Activated CD4-positive, alpha-beta T cell treated with anti-CD3 and anti-CD28 coated beads, Interleukin-2, amount 50 U/mL, for 1 hour (primary cell): ENCODE measurements at regions not wholly inside any gene's neighbourhood (a gene's known extent, or its start where the extent isn't known, plus 50 kb on each side); places are given as distances from the start of the nearest gene placed in this dataset.
"Not testable (repeated sequence)": the region's sequence is repeated elsewhere in the genome, so short reads cannot be mapped to it uniquely, and the experiment has no call there.

ENCODE experiments used
- DNase-seq: peaks from one replicate; pipeline ENCODE4 v3.0.0-alpha.2; 2020

GRCh38 chr16:52725461-52725860 lies 178.5 kb upstream of the TOX3 start:
- DNase-seq = no peak

- DNase-seq = no peak
Observed at GRCh38 chr16:52725043-52725442, 178.1 kb upstream of the TOX3 start.

- no peak for DNase-seq
Observed at GRCh38 chr16:52721331-52721730, 174.4 kb upstream of the TOX3 start.

- DNase-seq = no peak
Observed at GRCh38 chr16:52718046-52718445, 171.1 kb upstream of the TOX3 start.

- no peak for DNase-seq
Observed at GRCh38 chr16:52713740-52714139, 166.8 kb upstream of the TOX3 start.

GRCh38 chr16:52709306-52709705 lies 162.4 kb upstream of the TOX3 start:
- DNase-seq = no peak

- no peak for DNase-seq
Observed at GRCh38 chr16:52708476-52708875, 161.5 kb upstream of the TOX3 start.

GRCh38 chr16:52707676-52708337 lies 160.9 kb upstream of the TOX3 start:
- no peak for DNase-seq

GRCh38 chr16:52705122-52705521 lies 158.2 kb upstream of the TOX3 start:
- no peak for DNase-seq

- DNase-seq = no peak
Observed at GRCh38 chr16:52697971-52698370, 151.0 kb upstream of the TOX3 start.

GRCh38 chr16:52696126-52696525 lies 149.2 kb upstream of the TOX3 start:
- no peak for DNase-seq

GRCh38 chr16:52690468-52690867 lies 143.5 kb upstream of the TOX3 start:
- DNase-seq = no peak

GRCh38 chr16:52680993-52681392 lies 134.1 kb upstream of the TOX3 start:
- no peak for DNase-seq

- DNase-seq = no peak
Observed at GRCh38 chr16:52677501-52677900, 130.6 kb upstream of the TOX3 start.

GRCh38 chr16:52676959-52677358 lies 130.0 kb upstream of the TOX3 start:
- no peak for DNase-seq

GRCh38 chr16:52671590-52671989 lies 124.6 kb upstream of the TOX3 start:
- DNase-seq = no peak

- DNase-seq = no peak
Observed at GRCh38 chr16:52657924-52658323, 111.0 kb upstream of the TOX3 start.

- DNase-seq = not testable (repeated sequence)
Observed at GRCh38 chr16:52655916-52656315, 109.0 kb upstream of the TOX3 start.

GRCh38 chr16:52655156-52655555 lies 108.2 kb upstream of the TOX3 start:
- DNase-seq = not testable (repeated sequence)

- no peak for DNase-seq
Observed at GRCh38 chr16:52652033-52652432, 105.1 kb upstream of the TOX3 start.

GRCh38 chr16:52650789-52651188 lies 103.8 kb upstream of the TOX3 start:
- no peak for DNase-seq

- DNase-seq = no peak
Observed at GRCh38 chr16:52650318-52650717, 103.4 kb upstream of the TOX3 start.

- no peak for DNase-seq
Observed at GRCh38 chr16:52649870-52650269, 102.9 kb upstream of the TOX3 start.

GRCh38 chr16:52647588-52647987 lies 100.6 kb upstream of the TOX3 start:
- no peak for DNase-seq

GRCh38 chr16:52643006-52643405 lies 96.1 kb upstream of the TOX3 start:
- DNase-seq = no peak

GRCh38 chr16:52634528-52634927 lies 87.6 kb upstream of the TOX3 start:
- no peak for DNase-seq
